ENCODE measurements at regions not wholly inside any gene's neighbourhood (a gene's known extent, or its start where the extent isn't known, plus 50 kb on each side); places are given as distances from the start of the nearest gene placed in this dataset.
"Not testable (repeated sequence)": the region's sequence is repeated elsewhere in the genome, so short reads cannot be mapped to it uniquely, and the experiment has no call there.

DNA sequence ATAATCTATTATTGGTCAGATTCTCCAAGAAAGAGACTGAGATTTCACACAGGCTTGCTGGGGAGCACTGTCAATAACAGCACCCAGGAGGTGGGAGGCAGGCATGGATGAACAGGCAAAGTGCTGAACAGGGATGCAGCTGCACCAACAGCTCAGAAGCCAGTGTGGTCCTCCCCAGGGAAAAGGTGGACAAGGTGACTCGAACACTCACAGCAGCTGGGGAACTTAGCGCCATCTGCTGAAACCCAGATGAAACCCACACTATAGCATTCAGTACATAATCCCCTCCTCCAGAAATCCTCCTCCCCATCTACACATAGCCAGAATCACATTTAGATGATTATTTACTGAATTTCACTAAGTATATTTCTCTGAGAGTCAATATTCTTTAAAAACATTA, 255.2 kb upstream of the WSB1 start:
- no peak overlapping the region for H2AFZ ChIP-seq (ENCODE audit: low read length)
- H3K27me3 ChIP-seq (ENCODE audit: insufficient read depth, low read length, poor library complexity, severe bottlenecking) = no peaks in the 10 kb centered on the region
- no peaks in the 10 kb centered on the region for H3K36me3 ChIP-seq (ENCODE audit: insufficient read depth, low read length)
- no peak overlapping the region for H3K9ac ChIP-seq (ENCODE audit: low read depth, low read length, poor library complexity, severe bottlenecking)
- no peaks in the 10 kb centered on the region for H3F3A ChIP-seq (ENCODE audit: low read depth)
- no peaks in the 10 kb centered on the region for H3K9me2 ChIP-seq (replicated peaks; ENCODE audit: low read depth, low read length)
- no peaks in the 10 kb centered on the region for H3K79me2 ChIP-seq (ENCODE audit: insufficient read depth, low read length)
- H4K20me1 ChIP-seq (ENCODE audit: insufficient read depth, low read length, poor library complexity, severe bottlenecking) = no peaks in the 10 kb centered on the region
- no peak overlapping the region for H3K4me2 ChIP-seq (ENCODE audit: low read depth, low read length, poor library complexity, severe bottlenecking)
- no peak overlapping the region for H3K4me3 ChIP-seq (ENCODE audit: low read length, poor library complexity, severe bottlenecking)
- H3K4me1 ChIP-seq (ENCODE audit: insufficient read depth, low read length, poor library complexity, severe bottlenecking) = no peaks in the 10 kb centered on the region
- no peaks in the 10 kb centered on the region for H3K9me3 ChIP-seq (ENCODE audit: insufficient read depth, low read depth, low read length)
- TF ChIP-seq, protein P1, sequence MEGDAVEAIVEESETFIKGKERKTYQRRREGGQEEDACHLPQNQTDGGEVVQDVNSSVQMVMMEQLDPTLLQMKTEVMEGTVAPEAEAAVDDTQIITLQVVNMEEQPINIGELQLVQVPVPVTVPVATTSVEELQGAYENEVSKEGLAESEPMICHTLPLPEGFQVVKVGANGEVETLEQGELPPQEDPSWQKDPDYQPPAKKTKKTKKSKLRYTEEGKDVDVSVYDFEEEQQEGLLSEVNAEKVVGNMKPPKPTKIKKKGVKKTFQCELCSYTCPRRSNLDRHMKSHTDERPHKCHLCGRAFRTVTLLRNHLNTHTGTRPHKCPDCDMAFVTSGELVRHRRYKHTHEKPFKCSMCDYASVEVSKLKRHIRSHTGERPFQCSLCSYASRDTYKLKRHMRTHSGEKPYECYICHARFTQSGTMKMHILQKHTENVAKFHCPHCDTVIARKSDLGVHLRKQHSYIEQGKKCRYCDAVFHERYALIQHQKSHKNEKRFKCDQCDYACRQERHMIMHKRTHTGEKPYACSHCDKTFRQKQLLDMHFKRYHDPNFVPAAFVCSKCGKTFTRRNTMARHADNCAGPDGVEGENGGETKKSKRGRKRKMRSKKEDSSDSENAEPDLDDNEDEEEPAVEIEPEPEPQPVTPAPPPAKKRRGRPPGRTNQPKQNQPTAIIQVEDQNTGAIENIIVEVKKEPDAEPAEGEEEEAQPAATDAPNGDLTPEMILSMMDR (conservative IDR thresholded peaks at IDR 0.05; ENCODE audit: low read length) = no peak; the same call in 1 of the 2 replicates
- TF ChIP-seq EZH2phosphoT487 (IDR thresholded peaks at IDR 0.05; ENCODE audit: borderline replicate concordance) = no peak

DNA sequence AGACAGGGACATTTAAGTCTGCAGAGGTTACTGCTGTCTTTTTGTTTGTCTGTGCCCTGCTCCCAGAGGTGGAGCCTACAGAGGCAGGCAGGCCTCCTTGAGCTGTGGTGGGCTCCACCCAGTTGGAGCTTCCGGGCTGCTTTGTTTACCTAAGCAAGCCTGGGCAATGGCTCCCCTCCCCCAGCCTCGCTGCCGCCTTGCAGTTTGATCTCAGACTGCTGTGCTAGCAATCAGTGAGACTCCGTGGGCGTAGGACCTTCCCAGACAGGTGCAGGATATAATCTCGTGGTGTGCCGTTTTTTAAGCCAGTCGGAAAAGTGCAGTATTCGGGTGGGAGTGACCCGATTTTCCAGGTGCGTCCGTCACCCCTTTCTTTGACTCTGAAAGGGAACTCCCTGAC, 248.9 kb upstream of the WSB1 start:
- not testable (repeated sequence) for H3K4me3 ChIP-seq (ENCODE audit: low read length, poor library complexity, severe bottlenecking); H3K9me2 ChIP-seq (replicated peaks; ENCODE audit: low read depth, low read length); H2AFZ ChIP-seq (ENCODE audit: low read length); H3K4me2 ChIP-seq (ENCODE audit: low read depth, low read length, poor library complexity, severe bottlenecking); H3F3A ChIP-seq (ENCODE audit: low read depth); H3K4me1 ChIP-seq (ENCODE audit: insufficient read depth, low read length, poor library complexity, severe bottlenecking); H3K27me3 ChIP-seq (ENCODE audit: insufficient read depth, low read length, poor library complexity, severe bottlenecking); H3K79me2 ChIP-seq (ENCODE audit: insufficient read depth, low read length); H4K20me1 ChIP-seq (ENCODE audit: insufficient read depth, low read length, poor library complexity, severe bottlenecking); H3K9me3 ChIP-seq (ENCODE audit: insufficient read depth, low read depth, low read length); H3K36me3 ChIP-seq (ENCODE audit: insufficient read depth, low read length); H3K9ac ChIP-seq (ENCODE audit: low read depth, low read length, poor library complexity, severe bottlenecking)

DNA sequence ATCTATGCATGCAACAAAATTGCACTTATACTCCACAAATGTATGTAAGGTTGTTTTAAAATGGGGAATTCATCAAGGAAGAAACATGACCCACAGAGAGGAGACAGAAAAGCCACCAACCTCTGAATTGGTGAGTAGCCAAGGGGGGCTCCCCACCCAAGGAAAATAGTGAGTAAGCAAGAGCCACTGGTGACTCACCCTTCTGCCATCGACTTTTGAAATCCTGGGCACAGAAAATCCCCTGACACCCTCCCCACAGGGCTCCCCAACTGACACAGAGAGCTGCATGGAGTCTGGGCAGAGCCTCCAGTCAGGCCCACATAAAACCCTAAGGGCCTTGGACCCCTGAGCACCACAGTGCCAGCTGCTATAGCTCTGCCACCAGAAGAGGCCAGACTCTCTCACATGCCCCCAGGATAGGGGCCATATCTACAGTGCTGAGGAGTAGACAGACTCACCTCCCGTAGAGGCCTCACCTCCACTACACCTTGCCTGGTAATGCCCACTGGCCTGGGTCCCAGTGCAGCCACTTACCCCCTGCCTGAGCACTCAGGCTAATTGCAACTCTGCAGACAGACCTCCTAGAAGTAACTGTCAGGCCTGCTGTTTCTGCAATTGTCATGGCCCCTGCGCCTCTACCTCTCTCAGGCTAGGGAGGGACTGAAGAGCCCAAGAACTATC, 244.7 kb upstream of the WSB1 start:
- Histone ChIP-seq H3K9me3 (ENCODE audit: insufficient read depth, low read depth, low read length) (no peaks in the 10 kb centered on the region; the same call in 1 of the 2 replicates), H3K36me3 (ENCODE audit: insufficient read depth, low read length) (no peaks in the 10 kb centered on the region), H3K4me2 (ENCODE audit: low read depth, low read length, poor library complexity, severe bottlenecking) (no peak overlapping the region), H3K79me2 (ENCODE audit: insufficient read depth, low read length) (no peaks in the 10 kb centered on the region), H3K9me2 (replicated peaks; ENCODE audit: low read depth, low read length) (no peaks in the 10 kb centered on the region), H3K27me3 (ENCODE audit: insufficient read depth, low read length, poor library complexity, severe bottlenecking) (no peaks in the 10 kb centered on the region), H2AFZ (ENCODE audit: low read length) (no peak overlapping the region), H3K9ac (ENCODE audit: low read depth, low read length, poor library complexity, severe bottlenecking) (no peak overlapping the region), H3F3A (ENCODE audit: low read depth) (no peaks in the 10 kb centered on the region), H3K4me1 (ENCODE audit: insufficient read depth, low read length, poor library complexity, severe bottlenecking) (no peaks in the 10 kb centered on the region), H3K4me3 (ENCODE audit: low read length, poor library complexity, severe bottlenecking) (no peak overlapping the region), H4K20me1 (ENCODE audit: insufficient read depth, low read length, poor library complexity, severe bottlenecking) (no peaks in the 10 kb centered on the region)
- TF ChIP-seq EZH2phosphoT487 (IDR thresholded peaks at IDR 0.05; ENCODE audit: borderline replicate concordance) = no peak
- TF ChIP-seq, protein P1 (conservative IDR thresholded peaks at IDR 0.05; ENCODE audit: low read length) = no peak

DNA sequence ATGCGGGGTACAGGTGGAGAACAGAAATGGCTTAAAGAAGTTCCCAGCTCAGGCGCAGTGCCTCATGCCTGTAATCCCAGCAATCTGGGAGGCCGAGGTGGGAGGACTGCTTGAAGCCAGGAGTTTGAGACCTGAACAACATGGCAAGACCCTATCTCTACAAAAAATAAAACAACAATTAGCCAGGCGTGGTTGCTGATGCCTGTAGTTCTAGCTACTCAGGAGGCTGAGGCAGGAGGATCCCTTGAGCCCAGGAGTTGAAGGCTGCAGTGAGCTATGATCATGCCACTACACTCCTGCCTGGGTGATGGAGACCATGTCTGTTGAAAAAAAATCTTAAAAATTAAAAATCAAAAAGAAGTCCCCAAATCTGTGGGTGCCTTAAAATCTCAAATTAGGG, 228.3 kb upstream of the WSB1 start:
- H3K9me3 ChIP-seq (ENCODE audit: insufficient read depth, low read depth, low read length) = no peaks in the 10 kb centered on the region
- H3F3A ChIP-seq (ENCODE audit: low read depth) = no peaks in the 10 kb centered on the region
- no peak overlapping the region for H2AFZ ChIP-seq (ENCODE audit: low read length)
- H3K27me3 ChIP-seq (ENCODE audit: insufficient read depth, low read length, poor library complexity, severe bottlenecking) = no peaks in the 10 kb centered on the region
- no peak overlapping the region for H3K9ac ChIP-seq (ENCODE audit: low read depth, low read length, poor library complexity, severe bottlenecking)
- no peak overlapping the region for H3K4me2 ChIP-seq (ENCODE audit: low read depth, low read length, poor library complexity, severe bottlenecking)
- H4K20me1 ChIP-seq (ENCODE audit: insufficient read depth, low read length, poor library complexity, severe bottlenecking) = no peaks in the 10 kb centered on the region
- H3K36me3 ChIP-seq (ENCODE audit: insufficient read depth, low read length) = no peaks in the 10 kb centered on the region
- H3K79me2 ChIP-seq (ENCODE audit: insufficient read depth, low read length) = no peaks in the 10 kb centered on the region
- no peaks in the 10 kb centered on the region for H3K9me2 ChIP-seq (replicated peaks; ENCODE audit: low read depth, low read length)
- TF ChIP-seq, protein P1 (conservative IDR thresholded peaks at IDR 0.05; ENCODE audit: low read length) = no peak
- TF ChIP-seq EZH2phosphoT487 (IDR thresholded peaks at IDR 0.05; ENCODE audit: borderline replicate concordance) = no peak
- H3K4me3 ChIP-seq (ENCODE audit: low read length, poor library complexity, severe bottlenecking) = no peak overlapping the region
- H3K4me1 ChIP-seq (ENCODE audit: insufficient read depth, low read length, poor library complexity, severe bottlenecking) = no peaks in the 10 kb centered on the region
